Activated naive CD4-positive, alpha-beta T cell treated with anti-CD3 and anti-CD28 coated beads, Interleukin-2, amount 10 ng/mL, durations not matched to agents 7 days and 5 days (primary cell): ENCODE measurements at regions not wholly inside any gene's neighbourhood (a gene's known extent, or its start where the extent isn't known, plus 50 kb on each side); places are given as distances from the start of the nearest gene placed in this dataset.

Experiments
- CTCF ChIA-PET: fragments of 350-600 bp; sonication (Branson Sonifier 250); formaldehyde crosslinking; loops from one replicate; lab custom pipeline; 2021; ENCODE audit warnings: antibody characterized with exemption; lab: Charles Lee
- DNase-seq: peaks from one replicate; pipeline ENCODE4 v3.0.0-alpha.2; 2020
- H3K27ac Mint-ChIP-seq: one replicate; pipeline ENCODE4 v1.8.0; 2021; ENCODE audit warnings: mild to moderate bottlenecking, moderate library complexity, mixed read lengths
- H3K27me3 Mint-ChIP-seq: one replicate; pipeline ENCODE4 v1.8.0; 2021; ENCODE audit warnings: mild to moderate bottlenecking, mixed read lengths
- H3K36me3 Mint-ChIP-seq: one replicate; pipeline ENCODE4 v1.8.0; 2021; ENCODE audit warnings: mixed read lengths
- H3K4me1 Mint-ChIP-seq: one replicate; pipeline ENCODE4 v1.8.0; 2021; ENCODE audit warnings: mixed read lengths
- H3K4me3 Mint-ChIP-seq: one replicate; pipeline ENCODE4 v1.8.0; 2021; ENCODE audit warnings: mild to moderate bottlenecking, moderate library complexity, mixed read lengths
- H3K9me3 Mint-ChIP-seq: one replicate; pipeline ENCODE4 v1.8.0; 2021; ENCODE audit warnings: mixed read lengths

DNA sequence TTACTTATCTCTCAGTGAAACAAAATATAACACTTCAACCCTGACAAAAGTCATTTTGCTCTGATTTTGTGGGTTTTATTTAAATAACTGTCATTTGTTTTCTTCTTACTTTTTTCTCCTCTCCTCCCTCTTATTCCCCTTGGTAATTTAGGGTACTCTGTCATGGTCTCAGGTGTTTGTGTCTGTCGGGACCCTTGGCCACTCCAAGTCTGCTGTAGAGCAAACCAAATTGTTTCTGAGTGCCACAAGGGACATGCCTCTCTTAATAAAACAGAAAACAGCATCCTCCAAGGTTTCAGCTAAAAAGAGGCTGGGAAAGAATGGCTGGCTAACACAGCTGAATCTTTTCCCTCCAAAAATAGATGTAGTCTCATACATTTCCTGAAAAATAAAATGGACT, 573.1 kb upstream of the KLF12 start:
- CTCF ChIA-PET = no interaction called here
- Mint-ChIP-seq H3K9me3 (no peaks in the 10 kb centered on the region), H3K27me3 (no peaks in the 10 kb centered on the region), H3K36me3 (no peaks in the 10 kb centered on the region), H3K4me1 (no peaks in the 10 kb centered on the region), H3K27ac (no peak overlapping the region), H3K4me3 (no peak overlapping the region)
- DNase-seq = no peak

DNA sequence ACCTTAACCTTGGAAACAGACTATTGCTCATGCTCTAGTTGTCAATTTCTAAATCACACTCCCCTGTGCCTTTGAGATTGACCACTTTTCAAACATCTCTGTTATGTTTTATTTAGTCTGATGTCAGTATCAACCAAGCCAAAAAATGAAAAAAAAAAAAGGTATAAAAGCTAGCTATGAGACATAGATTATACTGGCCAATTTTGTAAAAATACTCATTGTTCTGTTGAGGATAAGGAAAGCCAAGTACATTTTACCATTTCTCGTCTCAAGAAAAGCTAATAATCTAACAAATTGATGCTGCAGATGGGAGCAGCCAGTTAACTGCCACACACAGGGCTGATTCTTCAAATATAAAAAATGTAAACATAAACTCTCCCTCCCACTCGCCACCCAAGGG, 572.6 kb upstream of the KLF12 start:
- no peak for DNase-seq
- Mint-ChIP-seq H3K9me3 (no peaks in the 10 kb centered on the region), H3K27me3 (no peaks in the 10 kb centered on the region), H3K36me3 (no peaks in the 10 kb centered on the region), H3K4me1 (no peaks in the 10 kb centered on the region), H3K27ac (no peak overlapping the region), H3K4me3 (no peak overlapping the region)
- CTCF ChIA-PET = no interaction called here

DNA sequence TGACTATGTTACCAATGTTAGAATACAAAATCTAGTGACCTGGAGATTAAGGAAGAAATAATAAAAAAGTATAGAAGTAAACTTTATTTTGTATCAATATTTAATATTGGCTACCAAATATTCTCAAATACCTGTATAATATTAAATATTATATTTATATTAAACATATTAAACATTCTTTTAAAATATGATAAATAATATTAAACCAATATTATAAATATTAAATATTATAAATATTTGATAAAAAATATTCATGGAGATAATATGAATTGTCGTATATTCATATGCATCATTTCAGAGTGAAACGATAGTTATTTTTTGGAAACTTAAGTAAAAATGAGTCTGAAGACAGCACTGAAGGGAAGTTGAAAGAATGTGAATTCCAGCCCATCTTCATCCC, 571.2 kb upstream of the KLF12 start:
- Mint-ChIP-seq H3K9me3 (peaks cover 4% of the 10 kb centered on the region), H3K4me3 (no peak overlapping the region), H3K4me1 (no peaks in the 10 kb centered on the region), H3K27me3 (no peaks in the 10 kb centered on the region), H3K36me3 (no peaks in the 10 kb centered on the region), H3K27ac (no peak overlapping the region)
- DNase-seq = no peak
- CTCF ChIA-PET = no interaction called here

DNA sequence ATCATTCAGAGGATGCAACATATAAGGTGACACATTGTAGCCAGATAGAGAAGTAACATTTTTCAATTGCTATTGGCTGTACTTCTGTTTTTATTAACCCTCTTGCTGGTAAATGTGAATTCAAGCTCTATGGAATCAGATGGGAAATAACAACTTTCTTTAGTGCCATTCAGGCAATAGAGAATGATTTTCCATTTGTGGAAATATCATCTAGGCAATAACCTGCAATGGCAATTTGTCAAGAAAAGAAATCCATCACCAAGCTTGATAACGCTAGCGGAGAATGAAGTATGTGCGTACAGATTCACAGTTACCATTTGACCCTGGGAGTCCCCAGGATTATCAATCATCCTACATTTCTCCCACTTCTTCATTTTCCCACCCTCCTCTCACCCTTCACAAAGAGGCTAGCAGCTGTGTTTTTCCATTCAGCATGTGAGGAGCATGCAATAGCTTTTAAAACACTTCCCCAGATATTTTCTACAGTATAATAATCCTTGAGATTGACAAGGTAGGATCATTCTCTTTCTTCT, 569.7 kb upstream of the KLF12 start:
- Mint-ChIP-seq H3K36me3 (no peaks in the 10 kb centered on the region), H3K4me3 (no peak overlapping the region), H3K9me3 (peaks cover 4% of the 10 kb centered on the region), H3K27ac (no peak overlapping the region), H3K4me1 (no peaks in the 10 kb centered on the region), H3K27me3 (no peaks in the 10 kb centered on the region)
- CTCF ChIA-PET = no interaction called here
- DNase-seq = no peak

DNA sequence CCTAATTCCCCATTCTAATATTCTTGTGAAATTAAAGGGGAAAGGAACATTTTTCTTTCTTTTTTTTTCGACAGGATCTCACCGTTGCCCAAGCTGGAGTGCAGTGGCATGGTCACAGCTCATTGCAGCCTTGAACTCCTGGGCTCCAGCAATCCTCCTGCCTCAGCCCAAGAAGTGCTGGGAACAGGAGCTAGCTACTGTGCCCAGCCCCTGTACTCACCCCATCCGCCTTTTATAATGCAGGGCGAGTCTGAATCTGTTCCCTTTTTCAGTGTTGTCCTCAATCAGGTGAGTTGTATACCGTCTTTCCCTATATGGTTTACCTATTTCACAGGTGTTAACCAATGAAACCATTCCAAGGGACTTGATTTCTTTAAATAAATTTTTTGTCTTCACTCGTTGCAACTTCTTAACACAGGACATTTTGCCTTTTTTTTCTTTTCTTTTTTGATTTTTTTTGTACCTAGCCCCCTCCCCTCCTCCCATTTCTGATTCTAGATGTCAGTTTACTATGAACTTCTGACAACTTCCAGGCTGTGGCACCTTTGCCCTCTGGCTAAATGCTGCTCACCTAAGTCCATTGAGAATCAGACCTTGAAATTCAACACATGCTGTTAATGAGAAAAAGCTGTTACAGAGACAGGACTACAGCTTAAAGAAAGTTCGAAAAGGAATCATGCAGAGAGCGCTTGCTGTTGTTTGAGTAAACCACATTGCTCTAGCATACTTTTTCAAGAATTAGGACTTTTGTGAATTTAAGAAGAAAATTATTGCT, 562.1 kb upstream of the KLF12 start:
- Mint-ChIP-seq H3K4me3 (no peak overlapping the region), H3K27ac (no peak overlapping the region), H3K27me3 (no peaks in the 10 kb centered on the region), H3K9me3 (no peaks in the 10 kb centered on the region), H3K4me1 (no peaks in the 10 kb centered on the region), H3K36me3 (no peaks in the 10 kb centered on the region)
- CTCF ChIA-PET = no interaction called here
- no peak for DNase-seq

DNA sequence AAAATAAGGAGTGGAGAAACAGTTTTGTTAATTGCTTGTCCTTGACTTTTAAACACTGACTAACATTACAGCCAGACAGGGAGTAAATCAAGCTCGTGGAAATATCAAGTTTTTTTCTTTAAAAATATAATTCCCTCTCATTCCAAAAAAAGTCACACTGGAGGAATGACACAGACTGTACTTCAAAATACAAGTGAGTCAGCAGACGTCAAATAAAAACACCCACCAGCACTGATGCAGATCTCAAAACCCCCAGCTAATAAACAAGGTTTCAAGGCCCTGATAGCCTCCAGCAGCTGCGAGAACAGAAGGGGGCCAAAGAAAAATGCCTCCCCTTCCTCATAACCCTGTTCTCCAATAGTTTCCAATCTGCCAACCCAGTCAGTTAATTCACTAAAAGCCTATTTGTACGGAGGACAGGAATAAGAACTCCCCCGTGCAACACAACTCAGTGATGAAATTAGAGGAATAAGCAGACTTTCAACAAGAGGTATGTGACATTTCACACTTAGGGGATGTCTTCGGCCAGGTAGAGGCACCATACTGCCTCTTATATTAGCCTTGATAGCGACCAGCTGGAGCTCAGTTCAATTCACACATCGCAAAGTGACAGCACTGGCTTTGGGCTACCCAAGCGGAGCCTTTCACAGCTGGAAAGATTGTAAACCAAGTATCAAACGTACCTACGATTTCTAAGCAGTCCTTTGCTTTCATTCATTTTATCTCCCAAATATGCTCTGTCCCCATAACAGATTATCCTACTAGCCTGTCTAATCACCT, 561.0 kb upstream of the KLF12 start:
- H3K36me3 Mint-ChIP-seq = no peaks in the 10 kb centered on the region
- no peak overlapping the region for H3K27ac Mint-ChIP-seq
- H3K27me3 Mint-ChIP-seq = no peaks in the 10 kb centered on the region
- no peak for DNase-seq
- CTCF ChIA-PET = interaction anchor here (0.6 kb wide), 1 partner anchor 73 kb away, joined by 3 read pairs; no protein-coding TSS in a partner anchor
- no peaks in the 10 kb centered on the region for H3K9me3 Mint-ChIP-seq
- no peaks in the 10 kb centered on the region for H3K4me1 Mint-ChIP-seq
- H3K4me3 Mint-ChIP-seq = no peak overlapping the region

DNA sequence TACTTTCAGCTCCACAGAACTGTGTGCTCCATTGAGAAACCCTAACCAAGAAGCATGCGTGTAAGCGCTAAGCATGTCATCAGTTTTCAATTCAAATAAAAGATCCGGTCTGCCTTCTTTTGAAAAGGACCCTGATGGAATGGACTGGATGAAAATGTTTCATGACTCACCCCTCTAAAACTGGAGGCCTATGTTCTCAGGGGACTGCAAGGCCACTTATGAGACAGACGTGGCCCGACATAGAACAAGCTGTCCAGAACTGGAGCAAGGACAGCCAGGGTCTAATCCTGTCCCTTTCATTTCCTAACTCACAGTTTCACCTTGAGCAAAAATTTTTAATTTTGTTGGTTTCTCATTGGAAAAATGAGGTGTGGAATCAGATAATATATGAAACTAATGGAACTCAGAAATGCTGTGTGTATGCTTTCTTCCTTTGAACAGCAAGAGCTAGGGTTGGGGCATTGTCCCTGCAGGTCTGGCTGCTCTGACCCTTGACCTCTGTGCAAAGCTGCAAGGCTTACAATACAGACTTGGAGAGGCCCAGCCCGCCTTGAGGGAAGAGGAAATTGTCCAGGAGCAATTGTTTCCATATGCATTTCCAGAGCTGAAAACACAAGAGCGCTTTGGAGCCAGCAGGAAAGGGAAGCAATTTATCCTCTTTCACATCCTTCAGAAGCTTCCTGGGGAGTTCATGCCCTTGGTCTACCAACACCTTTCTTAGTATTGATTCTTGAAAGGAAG, 553.4 kb upstream of the KLF12 start:
- CTCF ChIA-PET = no interaction called here
- Mint-ChIP-seq H3K4me1 (no peaks in the 10 kb centered on the region), H3K9me3 (peaks cover 2% of the 10 kb centered on the region), H3K36me3 (no peaks in the 10 kb centered on the region), H3K27me3 (no peaks in the 10 kb centered on the region), H3K4me3 (no peak overlapping the region), H3K27ac (no peak overlapping the region)
- no peak for DNase-seq

DNA sequence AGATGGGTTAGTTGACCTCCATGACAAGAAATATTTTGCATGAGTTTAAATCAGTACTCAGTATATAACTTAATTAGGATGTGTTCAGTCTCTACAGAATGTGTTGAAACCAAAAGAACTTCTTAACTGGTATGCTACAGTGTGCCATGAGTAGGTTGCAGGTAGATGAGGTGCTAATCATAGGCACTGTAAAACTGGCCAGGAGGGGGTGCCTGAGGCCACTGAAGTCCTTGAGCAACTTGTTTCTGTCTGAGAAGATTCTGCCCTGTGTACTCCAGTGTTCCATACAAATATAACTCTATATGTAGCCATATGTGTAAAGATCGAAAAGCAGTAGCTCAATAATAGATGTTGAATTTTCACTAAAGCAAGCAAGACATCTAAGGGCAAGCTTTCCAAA, 549.2 kb upstream of the KLF12 start:
- no peak for DNase-seq
- Mint-ChIP-seq H3K27me3 (no peaks in the 10 kb centered on the region), H3K4me3 (no peak overlapping the region), H3K9me3 (peaks cover 2% of the 10 kb centered on the region), H3K36me3 (no peaks in the 10 kb centered on the region), H3K27ac (no peak overlapping the region), H3K4me1 (no peaks in the 10 kb centered on the region)
- CTCF ChIA-PET = no interaction called here

DNA sequence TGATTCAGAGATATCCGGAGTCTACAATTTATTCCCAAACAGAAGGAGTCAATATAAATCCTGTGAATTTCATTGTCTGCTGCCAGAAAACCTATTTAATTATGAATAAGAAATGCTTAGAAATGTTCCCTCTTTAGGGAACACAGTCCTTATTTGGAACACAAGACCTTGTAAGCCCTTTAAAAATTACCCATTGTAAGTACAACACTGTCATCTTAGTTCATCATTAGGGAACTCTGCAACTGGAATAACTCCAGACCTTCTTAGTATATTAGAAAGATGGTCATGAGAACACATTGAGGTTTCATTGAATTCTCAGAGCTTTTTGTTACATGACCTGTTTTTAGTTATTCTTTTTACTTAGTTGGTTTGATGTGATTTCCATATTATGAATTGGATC, 548.5 kb upstream of the KLF12 start:
- Mint-ChIP-seq H3K27me3 (no peaks in the 10 kb centered on the region), H3K4me3 (no peak overlapping the region), H3K36me3 (no peaks in the 10 kb centered on the region), H3K27ac (no peak overlapping the region), H3K4me1 (no peaks in the 10 kb centered on the region), H3K9me3 (peaks cover 2% of the 10 kb centered on the region)
- DNase-seq = no peak
- CTCF ChIA-PET = no interaction called here

DNA sequence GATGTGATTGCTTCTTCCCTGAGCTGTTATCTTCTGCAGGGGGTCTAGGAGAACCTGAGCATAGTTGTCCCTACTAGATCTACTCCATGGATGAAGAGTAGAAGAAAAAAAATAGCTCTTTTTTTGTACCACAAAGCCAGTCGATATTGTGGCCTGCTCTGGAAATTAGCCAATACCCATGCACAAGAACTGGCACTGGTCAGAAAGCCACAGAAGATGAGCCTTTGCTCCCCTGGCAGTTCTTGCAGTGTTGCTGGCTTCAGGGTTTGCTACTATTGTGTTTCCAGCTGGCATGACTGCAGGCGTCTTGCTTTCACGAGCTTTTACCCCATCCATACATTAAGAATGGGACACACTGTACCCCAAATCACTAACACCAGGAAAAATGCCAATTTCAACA, 547.7 kb upstream of the KLF12 start:
- CTCF ChIA-PET = no interaction called here
- no peaks in the 10 kb centered on the region for H3K36me3 Mint-ChIP-seq
- peaks cover 2% of the 10 kb centered on the region for H3K9me3 Mint-ChIP-seq
- DNase-seq = no peak
- no peak overlapping the region for H3K4me3 Mint-ChIP-seq
- H3K27ac Mint-ChIP-seq = no peak overlapping the region
- no peaks in the 10 kb centered on the region for H3K4me1 Mint-ChIP-seq
- no peaks in the 10 kb centered on the region for H3K27me3 Mint-ChIP-seq

DNA sequence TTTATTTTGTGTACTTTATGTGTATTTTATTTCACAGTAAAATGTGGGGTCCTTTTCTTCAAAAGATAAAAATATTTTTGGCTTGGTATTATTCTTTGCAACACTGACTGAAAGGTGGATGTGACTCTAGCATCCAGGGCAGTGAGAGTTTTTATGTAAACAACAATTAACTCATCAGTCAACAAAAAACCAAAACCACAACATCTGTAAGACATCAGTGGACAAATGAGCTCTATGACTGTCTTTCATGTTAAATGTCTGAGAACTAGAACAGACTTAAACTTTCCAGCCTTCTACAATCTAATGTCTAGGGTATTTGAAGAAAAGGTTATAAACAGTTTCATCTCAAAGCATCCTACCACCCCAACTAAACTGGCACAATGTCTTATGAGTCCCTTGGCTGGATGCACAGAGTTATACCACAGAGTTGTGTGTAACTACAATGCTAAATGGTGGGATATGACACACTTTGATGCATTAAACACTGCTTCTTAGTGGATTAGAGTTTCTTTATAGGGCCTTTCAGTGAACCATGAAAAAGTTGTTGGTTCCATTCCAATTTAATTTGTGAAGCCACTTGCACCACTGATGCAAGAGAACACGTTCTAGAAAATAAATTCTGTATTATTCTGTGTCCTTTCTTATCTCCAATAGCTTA, 544.2 kb upstream of the KLF12 start:
- H3K36me3 Mint-ChIP-seq = no peaks in the 10 kb centered on the region
- no peak overlapping the region for H3K4me3 Mint-ChIP-seq
- no peaks in the 10 kb centered on the region for H3K9me3 Mint-ChIP-seq
- CTCF ChIA-PET = interaction anchor here (0.7 kb wide), 1 partner anchor 570 kb away, joined by 3 read pairs; no protein-coding TSS in a partner anchor
- no peaks in the 10 kb centered on the region for H3K27me3 Mint-ChIP-seq
- no peaks in the 10 kb centered on the region for H3K4me1 Mint-ChIP-seq
- H3K27ac Mint-ChIP-seq = no peak overlapping the region
- no peak for DNase-seq

DNA sequence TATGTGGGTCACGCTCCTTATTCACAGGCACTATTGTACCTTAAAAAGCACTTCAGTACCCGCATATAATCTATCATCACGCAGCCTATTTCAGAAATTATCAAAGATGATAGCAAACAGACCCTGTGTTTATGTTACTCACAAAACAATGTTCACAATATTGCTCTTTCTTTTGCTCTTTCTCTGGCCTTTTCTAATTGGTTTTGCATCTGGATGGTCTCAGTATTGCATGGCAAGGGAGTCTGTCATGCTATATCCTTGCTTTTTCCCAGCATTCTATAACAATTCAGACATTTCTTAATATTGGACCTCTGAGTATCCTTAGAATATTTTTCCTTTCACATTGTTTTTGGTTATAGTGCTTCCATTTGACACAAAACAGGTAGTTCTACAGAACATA, 541.8 kb upstream of the KLF12 start:
- Mint-ChIP-seq H3K27ac (no peak overlapping the region), H3K36me3 (no peaks in the 10 kb centered on the region), H3K27me3 (no peaks in the 10 kb centered on the region), H3K9me3 (no peaks in the 10 kb centered on the region), H3K4me3 (no peak overlapping the region), H3K4me1 (no peaks in the 10 kb centered on the region)
- CTCF ChIA-PET = no interaction called here
- DNase-seq = no peak

DNA sequence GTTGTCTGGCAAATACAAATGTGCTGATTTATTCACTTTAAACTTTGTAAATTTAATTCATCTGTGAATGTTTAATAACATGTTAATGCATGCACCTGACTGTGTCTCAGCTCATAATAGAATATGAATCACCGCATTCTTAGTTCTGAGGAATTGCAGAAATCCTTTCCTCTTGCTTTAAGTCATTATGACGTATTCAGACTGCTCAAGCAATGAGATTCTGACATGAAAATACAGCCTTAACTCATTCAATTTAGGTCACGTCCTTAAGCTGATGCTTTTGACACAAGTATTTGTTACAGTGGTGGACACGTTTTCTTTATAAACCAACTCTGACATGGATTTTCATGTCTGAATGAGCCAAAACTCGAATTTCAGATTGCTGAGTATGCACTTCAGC, 541.0 kb upstream of the KLF12 start:
- Mint-ChIP-seq H3K4me3 (no peak overlapping the region), H3K27ac (no peak overlapping the region), H3K36me3 (no peaks in the 10 kb centered on the region), H3K4me1 (no peaks in the 10 kb centered on the region), H3K27me3 (no peaks in the 10 kb centered on the region), H3K9me3 (no peaks in the 10 kb centered on the region)
- no peak for DNase-seq
- CTCF ChIA-PET = no interaction called here

DNA sequence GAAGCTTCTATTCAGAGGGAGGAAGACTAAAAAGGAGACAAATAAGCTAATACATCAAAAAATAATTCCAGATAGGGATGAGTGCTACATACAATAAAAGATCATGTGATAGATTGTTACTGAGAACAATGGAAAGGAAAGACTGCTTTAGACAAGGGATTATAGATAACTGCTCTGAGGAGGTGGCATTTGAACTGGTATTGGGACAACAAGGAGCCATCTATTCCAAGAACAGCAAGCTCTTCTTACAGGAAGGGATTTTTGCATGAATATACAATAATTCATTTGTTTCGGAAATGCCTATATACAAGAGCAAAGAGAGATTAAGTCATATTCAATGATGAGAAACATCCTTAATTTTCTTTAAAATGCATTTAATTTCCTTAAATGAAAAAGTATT, 540.5 kb upstream of the KLF12 start:
- H3K9me3 Mint-ChIP-seq = no peaks in the 10 kb centered on the region
- no peaks in the 10 kb centered on the region for H3K4me1 Mint-ChIP-seq
- no peaks in the 10 kb centered on the region for H3K27me3 Mint-ChIP-seq
- no peak overlapping the region for H3K4me3 Mint-ChIP-seq
- DNase-seq = no peak
- CTCF ChIA-PET = no interaction called here
- no peaks in the 10 kb centered on the region for H3K36me3 Mint-ChIP-seq
- no peak overlapping the region for H3K27ac Mint-ChIP-seq
